ENCODE measurements at regions not wholly inside any gene's neighbourhood (a gene's known extent, or its start where the extent isn't known, plus 50 kb on each side); places are given as distances from the start of the nearest gene placed in this dataset.

DNA sequence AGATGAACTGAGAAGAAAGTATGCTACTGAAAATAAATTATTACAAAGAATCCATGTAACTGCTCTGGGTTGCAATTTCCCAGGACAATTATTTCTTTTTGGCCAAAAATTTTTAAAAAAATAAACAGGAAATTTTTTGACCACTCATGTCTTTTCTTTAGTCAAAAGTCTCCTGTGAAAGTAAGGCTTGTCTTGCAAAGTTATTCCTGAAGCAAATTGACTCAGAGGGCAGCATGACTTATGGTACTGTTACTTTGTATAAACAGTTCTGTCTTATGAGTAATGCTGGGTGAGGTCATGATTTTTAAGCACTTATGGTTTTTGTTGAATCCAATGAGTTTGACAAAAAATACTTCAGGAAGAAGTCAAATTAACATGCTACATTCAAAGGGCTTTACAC lies 292.8 kb upstream of the ARSJ start:
- TF ChIP-seq, protein P1, sequence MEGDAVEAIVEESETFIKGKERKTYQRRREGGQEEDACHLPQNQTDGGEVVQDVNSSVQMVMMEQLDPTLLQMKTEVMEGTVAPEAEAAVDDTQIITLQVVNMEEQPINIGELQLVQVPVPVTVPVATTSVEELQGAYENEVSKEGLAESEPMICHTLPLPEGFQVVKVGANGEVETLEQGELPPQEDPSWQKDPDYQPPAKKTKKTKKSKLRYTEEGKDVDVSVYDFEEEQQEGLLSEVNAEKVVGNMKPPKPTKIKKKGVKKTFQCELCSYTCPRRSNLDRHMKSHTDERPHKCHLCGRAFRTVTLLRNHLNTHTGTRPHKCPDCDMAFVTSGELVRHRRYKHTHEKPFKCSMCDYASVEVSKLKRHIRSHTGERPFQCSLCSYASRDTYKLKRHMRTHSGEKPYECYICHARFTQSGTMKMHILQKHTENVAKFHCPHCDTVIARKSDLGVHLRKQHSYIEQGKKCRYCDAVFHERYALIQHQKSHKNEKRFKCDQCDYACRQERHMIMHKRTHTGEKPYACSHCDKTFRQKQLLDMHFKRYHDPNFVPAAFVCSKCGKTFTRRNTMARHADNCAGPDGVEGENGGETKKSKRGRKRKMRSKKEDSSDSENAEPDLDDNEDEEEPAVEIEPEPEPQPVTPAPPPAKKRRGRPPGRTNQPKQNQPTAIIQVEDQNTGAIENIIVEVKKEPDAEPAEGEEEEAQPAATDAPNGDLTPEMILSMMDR (IDR thresholded peaks at IDR 0.05; ENCODE audit: unreplicated experiment in 3 of 3), result no peak
- Mint-ChIP-seq H3K4me1 (no peaks in the 10 kb centered on the region), H3K4me3 (no peak overlapping the region), H3K27me3 (ENCODE audit: low read depth) (no peaks in the 10 kb centered on the region), H3K9me3 (no peaks in the 10 kb centered on the region), H3K27ac (no peak overlapping the region), H3K36me3 (ENCODE audit: low read depth) (no peaks in the 10 kb centered on the region)

DNA sequence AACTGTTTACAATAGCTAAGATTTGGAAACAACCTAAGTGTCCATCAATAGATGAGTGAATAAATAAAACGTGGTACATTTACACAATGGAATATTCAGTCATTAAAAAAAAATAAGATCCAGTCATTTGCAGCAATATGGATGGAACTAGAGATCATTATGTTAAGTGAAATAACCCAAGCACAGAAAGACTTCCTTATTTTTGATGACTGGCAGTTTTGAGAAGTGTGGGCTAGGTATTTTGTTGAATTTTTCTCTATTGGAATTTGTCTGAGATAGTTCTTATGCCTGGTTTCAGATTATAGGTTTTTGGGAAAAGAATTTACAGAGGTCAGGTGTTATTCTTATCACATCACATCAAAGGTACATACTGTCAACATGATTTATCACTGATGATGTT lies 293.8 kb upstream of the ARSJ start:
- H3K9me3 Mint-ChIP-seq, result peaks cover 2% of the 10 kb centered on the region
- TF ChIP-seq, protein P1 (IDR thresholded peaks at IDR 0.05; ENCODE audit: unreplicated experiment in 3 of 3), result no peak
- H3K4me3 Mint-ChIP-seq, result no peak overlapping the region
- H3K4me1 Mint-ChIP-seq, result no peaks in the 10 kb centered on the region
- H3K36me3 Mint-ChIP-seq (ENCODE audit: low read depth), result no peaks in the 10 kb centered on the region
- no peaks in the 10 kb centered on the region for H3K27me3 Mint-ChIP-seq (ENCODE audit: low read depth)
- no peak overlapping the region for H3K27ac Mint-ChIP-seq

DNA sequence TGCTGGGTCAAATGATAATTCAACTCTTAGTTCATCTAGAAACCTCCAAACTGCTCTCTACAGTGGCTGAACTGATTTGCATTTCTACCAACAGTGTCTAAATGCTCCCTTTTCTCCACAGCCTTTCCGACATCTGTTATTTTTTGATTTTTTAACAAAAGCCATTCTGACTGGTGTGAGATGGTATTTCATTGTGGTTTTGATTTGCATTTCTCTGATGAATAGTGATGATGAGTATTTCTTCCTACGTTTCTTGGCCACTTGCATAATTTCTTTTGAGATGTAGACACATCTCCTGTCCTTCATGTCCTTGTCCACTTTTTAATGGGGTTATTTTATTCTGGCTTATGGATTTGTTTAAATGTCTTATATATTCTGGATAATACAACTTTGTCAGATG lies 298.2 kb upstream of the ARSJ start:
- Mint-ChIP-seq H3K36me3 (ENCODE audit: low read depth) (no peaks in the 10 kb centered on the region), H3K9me3 (peaks cover 6% of the 10 kb centered on the region)

DNA sequence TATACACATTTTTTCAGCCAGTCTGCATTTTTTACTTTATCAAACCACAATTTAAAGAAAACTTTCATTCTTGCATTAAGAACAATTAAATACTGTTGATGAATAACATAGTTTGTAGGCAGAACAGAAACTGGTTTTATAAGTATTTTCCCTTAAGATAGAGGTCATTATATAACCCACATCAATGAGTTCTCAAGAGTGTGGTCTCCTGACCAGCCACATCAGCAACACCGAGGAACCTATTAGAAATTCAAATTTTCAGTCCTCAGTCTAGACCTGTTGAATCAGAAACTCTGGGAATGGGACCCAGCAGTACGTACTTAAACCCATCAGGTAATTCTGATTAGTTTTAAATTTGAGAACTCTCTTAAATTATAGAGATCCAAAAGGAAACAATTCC lies 299.6 kb upstream of the ARSJ start:
- Mint-ChIP-seq H3K4me1 (no peaks in the 10 kb centered on the region), H3K4me3 (no peak overlapping the region), H3K36me3 (ENCODE audit: low read depth) (no peaks in the 10 kb centered on the region), H3K27ac (no peak overlapping the region), H3K27me3 (ENCODE audit: low read depth) (no peaks in the 10 kb centered on the region), H3K9me3 (peaks cover 6% of the 10 kb centered on the region)
- TF ChIP-seq, protein P1 (IDR thresholded peaks at IDR 0.05; ENCODE audit: unreplicated experiment in 3 of 3), result no peak

More for the DNA sequence above, 298.2 kb upstream of the ARSJ start:
- TF ChIP-seq, protein P1 (IDR thresholded peaks at IDR 0.05; ENCODE audit: unreplicated experiment in 3 of 3), result no peak
- no peaks in the 10 kb centered on the region for H3K27me3 Mint-ChIP-seq (ENCODE audit: low read depth)
- H3K4me1 Mint-ChIP-seq, result no peaks in the 10 kb centered on the region
- H3K27ac Mint-ChIP-seq, result no peak overlapping the region
- no peak overlapping the region for H3K4me3 Mint-ChIP-seq

DNA sequence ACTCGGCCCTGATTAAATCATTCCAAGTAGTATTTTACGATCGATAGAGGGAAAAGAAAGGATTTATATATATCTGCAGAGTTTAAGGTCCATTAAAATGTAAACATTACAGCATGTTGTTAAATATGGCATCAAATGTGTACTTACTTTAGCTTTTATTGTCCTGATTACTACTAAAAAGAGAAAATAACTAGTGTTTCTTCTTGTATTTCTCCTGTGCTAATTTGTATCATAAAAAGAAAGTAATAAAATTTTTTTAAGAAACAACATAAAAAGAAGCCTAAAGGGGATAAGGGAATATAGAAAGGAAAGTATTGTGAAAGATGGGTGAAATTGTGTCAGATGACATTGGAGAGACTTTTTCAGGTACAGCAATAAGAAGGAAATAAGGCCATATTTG lies 300.3 kb upstream of the ARSJ start:
- H3K4me3 Mint-ChIP-seq, result no peak overlapping the region
- peaks cover 6% of the 10 kb centered on the region for H3K9me3 Mint-ChIP-seq
- no peaks in the 10 kb centered on the region for H3K4me1 Mint-ChIP-seq
- no peaks in the 10 kb centered on the region for H3K36me3 Mint-ChIP-seq (ENCODE audit: low read depth)
- TF ChIP-seq, protein P1 (IDR thresholded peaks at IDR 0.05; ENCODE audit: unreplicated experiment in 3 of 3), result no peak
- H3K27me3 Mint-ChIP-seq (ENCODE audit: low read depth), result no peaks in the 10 kb centered on the region
- H3K27ac Mint-ChIP-seq, result no peak overlapping the region

DNA sequence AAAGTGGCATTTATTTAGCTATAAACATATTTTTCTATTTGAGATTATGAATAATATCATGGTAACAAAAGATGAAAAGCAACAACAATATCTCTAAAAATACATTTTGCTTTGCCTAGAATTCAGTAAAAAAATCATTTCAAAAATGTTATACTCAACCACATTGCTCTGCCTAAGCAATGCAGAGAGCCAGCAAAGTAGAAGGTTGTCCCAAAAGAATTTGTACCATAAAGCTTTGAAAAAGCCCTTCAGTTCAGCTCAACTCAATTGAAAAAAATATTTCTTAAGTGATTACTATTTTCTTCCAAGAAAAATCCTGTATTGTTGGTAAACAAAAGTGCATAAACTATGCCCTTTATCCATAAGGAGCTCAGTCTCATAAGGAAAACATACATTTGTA lies 301.2 kb upstream of the ARSJ start:
- peaks cover 10% of the 10 kb centered on the region for H3K9me3 Mint-ChIP-seq
- no peaks in the 10 kb centered on the region for H3K27me3 Mint-ChIP-seq (ENCODE audit: low read depth)
- no peak overlapping the region for H3K4me3 Mint-ChIP-seq
- no peaks in the 10 kb centered on the region for H3K4me1 Mint-ChIP-seq
- H3K36me3 Mint-ChIP-seq (ENCODE audit: low read depth), result no peaks in the 10 kb centered on the region
- H3K27ac Mint-ChIP-seq, result no peak overlapping the region
- TF ChIP-seq, protein P1 (IDR thresholded peaks at IDR 0.05; ENCODE audit: unreplicated experiment in 3 of 3), result no peak
